ENCODE measurements at regions not wholly inside any gene's neighbourhood (a gene's known extent, or its start where the extent isn't known, plus 50 kb on each side); places are given as distances from the start of the nearest gene placed in this dataset.

DNA sequence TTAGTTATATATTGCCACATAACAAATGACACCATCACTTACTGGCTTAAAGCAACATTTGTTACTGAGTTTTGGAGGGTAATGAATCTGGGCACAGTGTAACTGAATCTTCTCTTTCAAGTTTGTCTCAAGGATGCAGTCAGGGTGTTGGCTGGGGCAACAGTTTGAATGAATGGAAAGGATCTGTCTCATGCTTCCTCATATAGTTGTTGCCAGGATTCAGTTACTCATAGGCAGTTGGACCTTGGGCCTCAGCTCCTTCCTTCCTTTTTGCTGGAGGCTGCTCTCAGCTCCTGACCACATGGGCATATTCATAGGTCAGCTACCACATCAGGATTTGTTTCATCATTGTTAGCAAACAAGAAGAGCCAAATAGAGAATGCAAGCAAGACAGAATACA is 466.1 kb upstream of the MC4R start:
- peaks cover 5% of the 10 kb centered on the region for H3K27me3 Mint-ChIP-seq (ENCODE audit: insufficient read depth, unreplicated experiment)
- TF ChIP-seq, protein P1, sequence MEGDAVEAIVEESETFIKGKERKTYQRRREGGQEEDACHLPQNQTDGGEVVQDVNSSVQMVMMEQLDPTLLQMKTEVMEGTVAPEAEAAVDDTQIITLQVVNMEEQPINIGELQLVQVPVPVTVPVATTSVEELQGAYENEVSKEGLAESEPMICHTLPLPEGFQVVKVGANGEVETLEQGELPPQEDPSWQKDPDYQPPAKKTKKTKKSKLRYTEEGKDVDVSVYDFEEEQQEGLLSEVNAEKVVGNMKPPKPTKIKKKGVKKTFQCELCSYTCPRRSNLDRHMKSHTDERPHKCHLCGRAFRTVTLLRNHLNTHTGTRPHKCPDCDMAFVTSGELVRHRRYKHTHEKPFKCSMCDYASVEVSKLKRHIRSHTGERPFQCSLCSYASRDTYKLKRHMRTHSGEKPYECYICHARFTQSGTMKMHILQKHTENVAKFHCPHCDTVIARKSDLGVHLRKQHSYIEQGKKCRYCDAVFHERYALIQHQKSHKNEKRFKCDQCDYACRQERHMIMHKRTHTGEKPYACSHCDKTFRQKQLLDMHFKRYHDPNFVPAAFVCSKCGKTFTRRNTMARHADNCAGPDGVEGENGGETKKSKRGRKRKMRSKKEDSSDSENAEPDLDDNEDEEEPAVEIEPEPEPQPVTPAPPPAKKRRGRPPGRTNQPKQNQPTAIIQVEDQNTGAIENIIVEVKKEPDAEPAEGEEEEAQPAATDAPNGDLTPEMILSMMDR (IDR thresholded peaks at IDR 0.05; ENCODE audit: insufficient read depth in 1 of 2, low read depth in 1 of 2, low read length in 1 of 2, severe bottlenecking in 1 of 2, unreplicated experiment in 1 of 2), result no peak
- ChIA-PET CTCF (no interaction called here), POLR2A (no interaction called here)
- H3K36me3 ChIP-seq (ENCODE audit: control insufficient read depth, insufficient read depth, low read length), result no peaks in the 10 kb centered on the region
- no peak overlapping the region for H3K4me3 ChIP-seq (ENCODE audit: low read depth, low read length)
- BruUV-seq (replicated peaks), result no TSS peak
- H3K4me3 Mint-ChIP-seq (ENCODE audit: unreplicated experiment), result no peak overlapping the region
- no peaks in the 10 kb centered on the region for H3K4me1 Mint-ChIP-seq (ENCODE audit: low read depth, unreplicated experiment)
- intact Hi-C loops (cut with micrococcal nuclease; ENCODE audit: unreplicated experiment), result no loop called here
- H3K27ac Mint-ChIP-seq (ENCODE audit: unreplicated experiment), result no peak overlapping the region
- H3K4me1 ChIP-seq, result no peaks in the 10 kb centered on the region
- no peaks in the 10 kb centered on the region for H3K9me3 ChIP-seq
- H3K9me3 Mint-ChIP-seq (ENCODE audit: unreplicated experiment), result no peaks in the 10 kb centered on the region
- H3K36me3 Mint-ChIP-seq (ENCODE audit: insufficient read depth, unreplicated experiment), result no peaks in the 10 kb centered on the region
- no peak for DNase-seq
- H3K27me3 ChIP-seq (replicated peaks; ENCODE audit: control insufficient read depth, insufficient read depth, low read length), result no peaks in the 10 kb centered on the region

DNA sequence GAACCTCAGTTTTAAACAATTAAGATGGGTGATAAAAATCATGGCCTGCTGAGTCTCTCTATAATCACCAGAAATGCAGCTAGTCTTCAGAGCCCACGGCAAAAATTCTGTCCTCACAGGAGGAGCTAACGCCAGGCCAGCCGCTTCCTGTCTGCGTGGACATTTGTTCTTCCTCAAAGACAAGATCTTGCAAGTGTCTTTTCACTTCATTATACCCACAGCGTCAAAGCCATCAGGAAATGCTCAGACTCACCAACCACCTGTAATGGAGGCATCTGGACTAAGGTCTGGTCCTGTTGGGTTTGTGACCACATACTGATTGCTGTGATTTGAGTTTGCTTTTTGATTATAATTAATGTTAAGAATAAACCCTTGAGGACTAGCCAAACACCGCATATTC is 473.8 kb upstream of the MC4R start:
- TF ChIP-seq, protein P1 (IDR thresholded peaks at IDR 0.05; ENCODE audit: insufficient read depth in 1 of 2, low read depth in 1 of 2, low read length in 1 of 2, severe bottlenecking in 1 of 2, unreplicated experiment in 1 of 2), result no peak
- Mint-ChIP-seq H3K36me3 (ENCODE audit: insufficient read depth, unreplicated experiment) (no peaks in the 10 kb centered on the region), H3K4me3 (ENCODE audit: unreplicated experiment) (no peak overlapping the region), H3K27ac (ENCODE audit: unreplicated experiment) (no peak overlapping the region), H3K9me3 (ENCODE audit: unreplicated experiment) (no peaks in the 10 kb centered on the region), H3K4me1 (ENCODE audit: low read depth, unreplicated experiment) (no peaks in the 10 kb centered on the region), H3K27me3 (ENCODE audit: insufficient read depth, unreplicated experiment) (no peaks in the 10 kb centered on the region)
- intact Hi-C loops (cut with micrococcal nuclease; ENCODE audit: unreplicated experiment), result no loop called here
- no peaks in the 10 kb centered on the region for H3K36me3 ChIP-seq (ENCODE audit: control insufficient read depth, insufficient read depth, low read length)
- no peaks in the 10 kb centered on the region for H3K27me3 ChIP-seq (replicated peaks; ENCODE audit: control insufficient read depth, insufficient read depth, low read length)
- CTCF ChIA-PET, result no interaction called here
- no TSS peak for BruUV-seq (replicated peaks)
- no peaks in the 10 kb centered on the region for H3K9me3 ChIP-seq
- no peak for DNase-seq
- H3K4me1 ChIP-seq, result no peaks in the 10 kb centered on the region
- POLR2A ChIA-PET, result no interaction called here
- no peak overlapping the region for H3K4me3 ChIP-seq (ENCODE audit: low read depth, low read length)

- H3K27me3 ChIP-seq (replicated peaks; ENCODE audit: control insufficient read depth, insufficient read depth, low read length), result no peaks in the 10 kb centered on the region
- no peaks in the 10 kb centered on the region for H3K9me3 ChIP-seq
- no peaks in the 10 kb centered on the region for H3K36me3 ChIP-seq (ENCODE audit: control insufficient read depth, insufficient read depth, low read length)
- DNase-seq, result no peak
- no peak overlapping the region for H3K4me3 ChIP-seq (ENCODE audit: low read depth, low read length)
- no TSS peak for BruUV-seq (replicated peaks)
- Mint-ChIP-seq H3K9me3 (ENCODE audit: unreplicated experiment) (no peaks in the 10 kb centered on the region), H3K27ac (ENCODE audit: unreplicated experiment) (no peak overlapping the region), H3K36me3 (ENCODE audit: insufficient read depth, unreplicated experiment) (no peaks in the 10 kb centered on the region), H3K27me3 (ENCODE audit: insufficient read depth, unreplicated experiment) (no peaks in the 10 kb centered on the region), H3K4me1 (ENCODE audit: low read depth, unreplicated experiment) (no peaks in the 10 kb centered on the region), H3K4me3 (ENCODE audit: unreplicated experiment) (no peak overlapping the region)
- intact Hi-C loops (cut with micrococcal nuclease; ENCODE audit: unreplicated experiment), result no loop called here
- POLR2A ChIA-PET, result no interaction called here
- TF ChIP-seq, protein P1 (IDR thresholded peaks at IDR 0.05; ENCODE audit: insufficient read depth in 1 of 2, low read depth in 1 of 2, low read length in 1 of 2, severe bottlenecking in 1 of 2, unreplicated experiment in 1 of 2), result no peak
- CTCF ChIA-PET, result no interaction called here
- no peaks in the 10 kb centered on the region for H3K4me1 ChIP-seq
Measured at GRCh38 chr18:60847517-60847916, 474.9 kb upstream of the MC4R start.

Data from Caco-2 (cell line).